ENCODE measurements at regions not wholly inside any gene's neighbourhood (a gene's known extent, or its start where the extent isn't known, plus 50 kb on each side); places are given as distances from the start of the nearest gene placed in this dataset.
"Not testable (repeated sequence)": the region's sequence is repeated elsewhere in the genome, so short reads cannot be mapped to it uniquely, and the experiment has no call there.

- ChIA-PET POLR2A (no interaction called here), CTCF (interaction anchor here (1.8 kb wide), 1 partner anchor 20 kb away, joined by 7 read pairs; no protein-coding TSS in a partner anchor)
- peaks cover 0 to 5% (median 2%) of the 10 kb centered on the region in 4 experiments for H3K27me3 ChIP-seq (replicated peaks in 1 of 4; ENCODE audit: control extremely low read depth in 1 of 4, control insufficient read depth in 3 of 4, insufficient read depth in 4 of 4, low read length in 3 of 4)
- H3K4me2 ChIP-seq (replicated peaks; ENCODE audit: low read depth, low read length, poor library complexity, severe bottlenecking) = no peak overlapping the region
- no peak overlapping the region for H3K4me3 ChIP-seq (ENCODE audit: control extremely low read depth in 1 of 5, extremely low read depth in 1 of 5, insufficient read depth in 1 of 5, low read depth in 2 of 5, low read length in 4 of 5)
- no peaks in the 10 kb centered on the region for H3K4me1 Mint-ChIP-seq
- H3K36me3 ChIP-seq (replicated peaks in 1 of 2; ENCODE audit: control extremely low read depth in 1 of 2, control insufficient read depth in 1 of 2, extremely low read depth in 1 of 2, insufficient read depth in 2 of 2, low read length in 1 of 2) = no peaks in the 10 kb centered on the region
- H3K9ac ChIP-seq (ENCODE audit: low read length) = no peak overlapping the region
- no peak for TF ChIP-seq CTCF (IDR thresholded peaks at IDR 0.05)
- no peaks in the 10 kb centered on the region for H4K20me1 ChIP-seq (ENCODE audit: control insufficient read depth, insufficient read depth, low read length, poor library complexity, severe bottlenecking)
- H3K4me3 Mint-ChIP-seq = no peak overlapping the region
- no peak overlapping the region for H3K27ac Mint-ChIP-seq
- peaks cover 22% of the 10 kb centered on the region for H3K27me3 Mint-ChIP-seq
- H3K79me2 ChIP-seq (ENCODE audit: control insufficient read depth, insufficient read depth, low read length) = no peaks in the 10 kb centered on the region
- DNase-seq = no peak
- H3K27ac ChIP-seq (ENCODE audit: low read length in 2 of 2) = no peak overlapping the region
- H3K9me3 Mint-ChIP-seq (ENCODE audit: insufficient read depth) = no peaks in the 10 kb centered on the region
- H3K9me3 ChIP-seq (ENCODE audit: control extremely low read depth in 1 of 3, control insufficient read depth in 2 of 3, insufficient read depth in 1 of 3, low read length in 2 of 3) = peaks cover 0 to 4% (median 0%) of the 10 kb centered on the region in 3 donors
- H3K4me1 ChIP-seq (ENCODE audit: control insufficient read depth in 2 of 2, insufficient read depth in 2 of 2, low read length in 2 of 2) = no peaks in the 10 kb centered on the region
- no peak for ATAC-seq (ENCODE audit: low read depth)
- no peak overlapping the region for H2AFZ ChIP-seq (ENCODE audit: insufficient read depth, low read depth, low read length, poor library complexity, severe bottlenecking)
- intact Hi-C loops (cut with micrococcal nuclease) = no loop called here
These were observed 94.5 kb downstream of the JRKL start for GRCh38 chr11:96484361-96484760.

- H3K4me2 ChIP-seq (replicated peaks; ENCODE audit: low read depth, low read length, poor library complexity, severe bottlenecking) = no peak overlapping the region
- H3K4me1 ChIP-seq (ENCODE audit: control insufficient read depth in 2 of 2, insufficient read depth in 2 of 2, low read length in 2 of 2) = no peaks in the 10 kb centered on the region
- H3K4me1 Mint-ChIP-seq = no peaks in the 10 kb centered on the region
- peaks cover 0 to 4% (median 0%) of the 10 kb centered on the region in 3 donors for H3K9me3 ChIP-seq (ENCODE audit: control extremely low read depth in 1 of 3, control insufficient read depth in 2 of 3, insufficient read depth in 1 of 3, low read length in 2 of 3)
- H3K27ac Mint-ChIP-seq = no peak overlapping the region
- no peak for TF ChIP-seq EZH2 (IDR thresholded peaks at IDR 0.05; ENCODE audit: borderline replicate concordance, insufficient read depth, low read depth, low read length, poor library complexity, severe bottlenecking)
- TF ChIP-seq CTCF (IDR thresholded peaks at IDR 0.05) = no peak
- no peaks in the 10 kb centered on the region for H4K20me1 ChIP-seq (ENCODE audit: control insufficient read depth, insufficient read depth, low read length, poor library complexity, severe bottlenecking)
- peaks cover 22% of the 10 kb centered on the region for H3K27me3 Mint-ChIP-seq
- H3K27me3 ChIP-seq (replicated peaks in 1 of 4; ENCODE audit: control extremely low read depth in 1 of 4, control insufficient read depth in 3 of 4, insufficient read depth in 4 of 4, low read length in 3 of 4) = peaks cover 0 to 5% (median 2%) of the 10 kb centered on the region in 4 experiments
- H3K4me3 Mint-ChIP-seq = no peak overlapping the region
- no peak overlapping the region for H2AFZ ChIP-seq (ENCODE audit: insufficient read depth, low read depth, low read length, poor library complexity, severe bottlenecking)
- no peak overlapping the region for H3K27ac ChIP-seq (ENCODE audit: low read length in 2 of 2)
- no peaks in the 10 kb centered on the region for H3K36me3 ChIP-seq (replicated peaks in 1 of 2; ENCODE audit: control extremely low read depth in 1 of 2, control insufficient read depth in 1 of 2, extremely low read depth in 1 of 2, insufficient read depth in 2 of 2, low read length in 1 of 2)
- intact Hi-C loops (cut with micrococcal nuclease) = no loop called here
- no peak for DNase-seq
- no peak overlapping the region for H3K4me3 ChIP-seq (ENCODE audit: control extremely low read depth in 1 of 5, extremely low read depth in 1 of 5, insufficient read depth in 1 of 5, low read depth in 2 of 5, low read length in 4 of 5)
- H3K9ac ChIP-seq (ENCODE audit: low read length) = no peak overlapping the region
- ChIA-PET CTCF (interaction anchor here (1.0 kb wide), 1 partner anchor 23 kb away, joined by 5 read pairs; no protein-coding TSS in a partner anchor), POLR2A (no interaction called here)
- H3K9me3 Mint-ChIP-seq (ENCODE audit: insufficient read depth) = no peaks in the 10 kb centered on the region
- ATAC-seq (ENCODE audit: low read depth) = no peak
- no peaks in the 10 kb centered on the region for H3K79me2 ChIP-seq (ENCODE audit: control insufficient read depth, insufficient read depth, low read length)
- WGBS (ENCODE audit: insufficient coverage) = 66% methylated on average over 12 of the region's 13 CpGs
These were observed 97.2 kb downstream of the JRKL start for GRCh38 chr11:96486890-96487611.

GRCh38 chr11:96488911-96489310 lies 99.1 kb downstream of the JRKL start:
- H3K4me2 ChIP-seq (replicated peaks; ENCODE audit: low read depth, low read length, poor library complexity, severe bottlenecking); POLR2A ChIA-PET; H3K4me3 ChIP-seq (ENCODE audit: control extremely low read depth in 1 of 5, extremely low read depth in 1 of 5, insufficient read depth in 1 of 5, low read depth in 2 of 5, low read length in 4 of 5); H3K36me3 ChIP-seq (replicated peaks in 1 of 2; ENCODE audit: control extremely low read depth in 1 of 2, control insufficient read depth in 1 of 2, extremely low read depth in 1 of 2, insufficient read depth in 2 of 2, low read length in 1 of 2); H3K27me3 ChIP-seq (replicated peaks in 1 of 4; ENCODE audit: control extremely low read depth in 1 of 4, control insufficient read depth in 3 of 4, insufficient read depth in 4 of 4, low read length in 3 of 4); H3K4me1 Mint-ChIP-seq; H3K4me1 ChIP-seq (ENCODE audit: control insufficient read depth in 2 of 2, insufficient read depth in 2 of 2, low read length in 2 of 2); CTCF ChIA-PET; H2AFZ ChIP-seq (ENCODE audit: insufficient read depth, low read depth, low read length, poor library complexity, severe bottlenecking); H3K9ac ChIP-seq (ENCODE audit: low read length); H3K79me2 ChIP-seq (ENCODE audit: control insufficient read depth, insufficient read depth, low read length); H3K9me3 Mint-ChIP-seq (ENCODE audit: insufficient read depth); H4K20me1 ChIP-seq (ENCODE audit: control insufficient read depth, insufficient read depth, low read length, poor library complexity, severe bottlenecking); H3K27ac Mint-ChIP-seq; intact Hi-C loops (cut with micrococcal nuclease); H3K27ac ChIP-seq (ENCODE audit: low read length in 2 of 2); H3K9me3 ChIP-seq (ENCODE audit: control extremely low read depth in 1 of 3, control insufficient read depth in 2 of 3, insufficient read depth in 1 of 3, low read length in 2 of 3); DNase-seq; H3K4me3 Mint-ChIP-seq; ATAC-seq (ENCODE audit: low read depth): not testable (repeated sequence)
- 100% methylated on average over 1 of the region's 3 CpGs for WGBS (ENCODE audit: insufficient coverage)
- peaks cover 22% of the 10 kb centered on the region for H3K27me3 Mint-ChIP-seq
